Fibroblast of skin of abdomen (primary cell): ENCODE measurements at regions not wholly inside any gene's neighbourhood (a gene's known extent, or its start where the extent isn't known, plus 50 kb on each side); places are given as distances from the start of the nearest gene placed in this dataset.
"Not testable (repeated sequence)": the region's sequence is repeated elsewhere in the genome, so short reads cannot be mapped to it uniquely, and the experiment has no call there.

ENCODE experiments used
- DNase-seq: peaks from one replicate; pipeline ENCODE4 v3.0.0-alpha.2; 2013

DNA sequence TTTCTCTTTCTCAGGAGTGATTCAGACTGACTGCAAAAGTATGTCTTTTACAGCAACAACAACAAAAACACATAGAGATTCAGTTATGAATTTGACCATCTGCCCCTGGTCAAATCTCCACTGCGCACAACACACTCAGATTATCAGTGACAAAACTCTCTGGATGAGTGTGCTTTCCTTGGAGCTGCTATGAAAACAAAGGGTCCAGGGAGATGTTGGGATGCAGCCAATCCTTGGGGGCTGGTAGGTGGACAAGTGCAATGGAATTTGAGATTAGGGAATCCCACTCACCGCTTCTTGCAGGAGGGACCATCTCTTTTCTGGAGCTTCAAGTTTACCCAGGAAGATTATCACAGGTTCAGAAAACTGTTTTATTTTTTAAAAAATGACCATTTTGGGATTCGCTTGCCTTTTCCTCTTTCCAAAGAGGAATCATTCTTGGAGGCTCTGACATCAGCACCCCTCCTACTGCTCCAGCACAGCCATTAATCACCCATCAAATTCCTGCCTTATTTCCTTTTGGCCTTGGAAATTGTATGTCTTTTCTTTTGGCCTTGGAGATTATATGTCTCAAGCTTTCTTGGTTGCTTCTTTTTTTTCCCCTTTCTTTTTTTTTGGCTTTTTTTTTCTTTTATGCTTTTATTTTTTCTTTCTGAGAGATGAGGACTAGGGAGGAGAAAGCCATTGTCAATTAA is 311.8 kb downstream of the TSHZ3 start:
- DNase-seq = peak; percentile 11

DNA sequence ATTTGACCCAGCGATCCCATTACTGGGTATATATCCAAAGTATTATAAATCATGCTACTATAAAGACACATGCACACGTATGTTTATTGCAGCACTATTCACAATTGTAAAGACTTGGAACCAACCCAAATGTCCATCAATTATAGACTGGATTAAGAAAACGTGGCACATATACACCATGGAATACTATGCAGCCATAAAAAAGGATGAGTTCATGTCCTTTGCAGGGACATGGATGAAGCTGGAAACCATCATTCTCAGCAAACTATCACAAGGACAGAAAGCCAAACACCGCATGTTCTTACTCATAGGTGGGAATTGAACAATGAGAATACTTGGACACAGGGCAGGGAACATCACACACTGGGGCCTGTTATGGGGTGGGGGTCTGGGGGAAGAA is 317.8 kb downstream of the TSHZ3 start:
- DNase-seq = not testable (repeated sequence)

DNA sequence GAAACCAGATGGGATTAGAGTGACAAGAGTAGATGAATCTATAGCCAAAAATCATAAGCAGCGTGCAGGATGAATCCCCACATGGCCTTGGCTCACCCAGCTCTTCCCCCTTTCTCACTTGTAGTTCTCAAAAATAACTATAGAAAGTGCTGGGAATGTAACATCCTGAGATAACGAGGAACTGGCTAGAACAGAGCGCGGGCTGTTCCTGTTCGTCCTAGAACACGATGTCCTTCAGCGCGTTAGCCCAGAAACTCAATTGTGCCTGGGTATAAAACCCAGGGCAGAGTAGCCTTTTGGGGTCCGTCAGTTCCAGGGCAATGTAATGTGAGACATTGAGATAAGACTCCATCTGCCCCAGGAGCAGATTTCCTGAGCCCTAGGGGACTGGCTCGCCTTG is 326.2 kb downstream of the TSHZ3 start:
- DNase-seq = no peak

DNA sequence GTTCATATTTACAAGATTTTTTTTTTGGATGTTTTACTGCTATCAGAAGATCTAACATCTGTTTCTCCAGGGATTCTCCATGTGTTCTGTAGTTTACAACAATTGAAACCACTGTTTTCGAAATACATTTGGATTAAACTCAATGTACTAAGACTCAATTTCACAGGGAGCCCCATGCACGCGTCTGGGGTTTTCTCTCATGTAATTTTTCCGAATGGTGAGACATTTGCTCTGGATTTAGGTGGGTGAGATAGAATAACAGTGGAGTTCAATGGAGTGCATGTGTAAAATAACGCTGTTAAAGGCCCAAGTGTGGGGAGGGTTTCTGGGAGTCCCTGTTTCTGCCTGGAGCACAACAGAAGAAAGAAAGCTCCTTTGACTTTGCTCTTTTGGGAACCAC is 330.3 kb downstream of the TSHZ3 start:
- no peak for DNase-seq

GRCh38 chr19:31015778-31016177 is 333.5 kb downstream of the TSHZ3 start:
- DNase-seq = no peak

DNA sequence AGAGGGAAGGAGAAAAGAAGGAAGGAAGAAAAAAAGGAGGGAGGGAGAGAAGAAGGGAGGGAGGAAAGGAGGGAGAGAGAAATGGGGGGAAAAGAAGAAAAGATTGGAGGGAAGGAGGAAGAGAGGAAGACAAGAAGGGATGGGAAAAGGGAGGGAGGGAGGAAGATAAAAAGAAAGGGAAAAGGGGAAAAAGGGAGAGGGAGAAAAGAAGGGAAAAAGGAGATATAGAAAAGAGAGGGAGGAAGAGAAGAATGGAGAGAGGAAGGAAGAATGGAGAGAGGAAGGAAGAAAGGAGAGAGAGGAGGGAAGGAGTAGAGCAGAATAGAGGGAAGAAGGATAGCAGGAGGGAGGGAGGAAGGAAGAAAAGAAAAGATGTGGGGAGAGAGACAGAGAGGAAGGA is 334.6 kb downstream of the TSHZ3 start:
- no peak for DNase-seq

DNA sequence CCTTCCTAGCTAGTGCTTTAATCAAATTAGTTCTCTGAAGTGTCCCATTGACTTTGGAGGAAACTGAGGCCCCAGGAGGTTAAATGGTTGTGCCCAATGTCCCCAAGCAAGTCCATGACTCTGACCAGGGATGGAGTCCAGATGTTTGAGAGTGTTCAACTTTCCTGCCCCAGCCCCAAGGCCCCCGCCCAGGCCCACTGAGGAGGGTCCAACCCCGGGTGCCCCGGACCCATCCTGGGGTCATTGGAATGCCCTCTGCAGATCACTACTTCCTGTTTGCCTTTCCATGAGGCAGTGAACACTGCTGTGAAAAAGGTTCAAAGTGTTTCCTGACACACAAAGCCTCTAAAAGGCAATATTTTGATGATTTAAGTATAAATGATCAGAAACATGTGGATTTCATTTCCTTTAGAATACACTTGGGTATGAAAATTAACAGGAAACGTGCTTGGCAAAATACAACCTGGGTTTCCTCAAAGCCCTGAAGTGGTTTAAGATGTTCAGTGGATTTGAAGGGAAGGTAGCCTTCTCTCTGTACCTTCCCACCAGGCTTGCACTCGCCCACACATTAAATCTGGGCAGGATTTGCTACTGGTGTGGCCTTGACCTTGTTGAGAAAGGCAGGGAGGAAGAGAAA is 335.7 kb downstream of the TSHZ3 start:
- no peak for DNase-seq

GRCh38 chr19:31002518-31003244 is 346.6 kb downstream of the TSHZ3 start:
- DNase-seq = no peak

DNA sequence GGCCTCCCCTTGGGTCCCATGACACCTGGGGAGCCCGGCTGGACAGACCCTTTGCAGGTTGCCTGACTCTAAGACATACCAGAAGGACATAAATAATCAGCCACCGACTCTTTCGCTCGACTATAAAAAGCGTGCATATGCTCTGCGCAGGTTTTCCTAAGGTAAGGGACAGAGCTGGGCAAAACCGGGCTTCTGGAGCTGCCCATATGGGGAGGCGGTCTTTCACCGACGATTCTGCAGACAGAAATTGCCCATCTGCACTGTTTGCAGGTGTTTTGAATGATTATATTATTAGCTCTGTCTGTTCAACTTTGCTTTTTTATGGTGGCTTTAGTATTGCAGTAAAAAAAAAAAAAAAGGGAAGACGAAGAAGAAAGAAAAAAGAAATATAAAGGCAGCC is 347.2 kb downstream of the TSHZ3 start:
- DNase-seq = no peak

DNA sequence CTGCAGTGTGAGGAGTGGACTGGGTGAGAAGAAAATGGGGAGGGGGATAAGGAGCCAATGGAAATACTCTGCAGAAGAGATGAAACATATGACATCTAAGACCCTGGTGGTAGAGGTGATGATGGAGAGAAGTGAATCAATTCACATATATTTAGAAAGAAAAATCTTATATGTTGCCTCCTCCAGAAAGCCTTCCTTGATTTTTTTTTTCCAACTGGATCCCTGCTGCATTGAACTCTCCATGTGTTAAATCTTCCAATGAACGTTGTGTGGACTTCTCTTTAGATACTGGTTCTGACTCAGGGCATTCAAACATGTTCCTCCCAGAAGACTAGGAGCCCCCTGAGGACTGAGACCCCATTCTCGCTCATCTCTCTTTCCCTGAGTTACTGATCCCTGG is 348.3 kb downstream of the TSHZ3 start:
- no peak for DNase-seq

- no peak for DNase-seq
Measured at GRCh38 chr19:30999726-31000125, 349.5 kb downstream of the TSHZ3 start.

DNA sequence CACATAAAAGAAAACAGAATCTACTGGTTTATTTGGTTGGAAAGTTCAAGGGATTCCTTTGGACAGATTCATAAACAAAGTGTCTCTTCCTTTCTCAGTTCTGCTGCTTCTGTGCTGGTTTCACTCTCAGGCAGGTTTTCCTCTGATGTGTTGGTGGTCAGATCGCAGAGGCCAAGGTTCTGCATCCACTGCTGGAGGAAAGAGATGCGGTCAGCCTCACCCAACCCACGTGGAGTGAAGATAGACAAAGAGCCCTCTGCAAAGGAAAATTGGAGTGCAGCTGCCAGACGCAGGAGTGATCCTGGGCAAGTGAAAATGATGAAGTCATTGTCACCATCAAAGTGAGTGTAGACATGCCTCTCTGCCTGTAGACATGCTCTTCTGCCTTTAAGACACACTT is 352.0 kb downstream of the TSHZ3 start:
- DNase-seq = no peak

- no peak for DNase-seq
Measured at GRCh38 chr19:30978639-30979038, 370.6 kb downstream of the TSHZ3 start.

GRCh38 chr19:30969591-30969990 is 379.6 kb downstream of the TSHZ3 start:
- DNase-seq = peak; percentile 49

DNA sequence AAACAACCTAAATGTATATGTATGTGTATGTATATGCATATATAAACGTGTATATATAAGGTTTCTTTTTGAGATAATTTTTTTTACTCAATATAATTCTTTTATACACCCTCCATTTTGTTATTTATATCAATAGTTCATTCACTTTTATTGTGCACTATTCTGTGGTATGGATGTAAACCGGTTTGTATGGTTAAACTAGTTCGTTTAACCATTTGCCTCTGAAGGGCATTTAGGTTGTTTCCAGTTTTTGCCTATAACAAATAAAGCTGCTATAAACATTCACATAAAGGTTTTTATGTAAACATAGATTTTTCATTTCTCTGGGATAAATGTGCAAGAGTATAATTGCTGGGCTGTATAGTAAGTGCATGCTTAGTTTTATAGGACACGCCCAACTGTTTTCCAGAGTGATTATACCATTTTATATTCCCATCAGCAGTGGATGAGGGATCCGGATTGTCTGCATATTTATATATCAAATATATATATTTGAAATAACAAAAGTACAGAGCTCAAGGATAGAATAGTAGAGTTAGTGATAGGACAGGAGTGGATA is 380.3 kb downstream of the TSHZ3 start:
- no peak for DNase-seq

DNA sequence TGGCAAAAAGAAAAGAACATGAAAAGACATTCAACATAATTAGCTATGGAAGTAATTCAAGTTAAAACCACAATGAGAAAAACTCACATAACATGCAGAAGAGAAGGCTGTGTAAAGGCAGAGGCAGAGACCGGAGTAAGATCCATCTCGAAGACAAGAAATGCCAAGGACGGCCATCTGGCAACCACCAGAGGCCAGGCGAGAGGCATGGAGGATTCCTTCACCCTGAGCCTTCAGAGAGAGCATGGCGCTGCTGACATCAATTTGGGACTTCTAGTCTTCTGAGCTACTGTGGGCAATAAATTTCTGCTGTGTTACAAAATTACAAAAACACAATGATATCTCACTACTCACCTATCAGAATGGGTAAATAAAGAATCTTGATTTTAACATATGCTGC is 381.0 kb downstream of the TSHZ3 start:
- DNase-seq = peak; percentile 18

- DNase-seq = no peak
Measured at GRCh38 chr19:30966486-30966885, 382.8 kb downstream of the TSHZ3 start.

- DNase-seq = no peak
Measured at GRCh38 chr19:30959011-30959410, 390.2 kb downstream of the TSHZ3 start.

- DNase-seq = no peak
Measured at GRCh38 chr19:30955112-30956104, 393.8 kb downstream of the TSHZ3 start.

GRCh38 chr19:30944276-30944932 is 404.8 kb downstream of the TSHZ3 start:
- DNase-seq = not testable (repeated sequence)

- DNase-seq = no peak
Measured at GRCh38 chr19:30943101-30943843, 406.0 kb downstream of the TSHZ3 start.
